Adrenal gland (tissue), 5 donors: ENCODE measurements at regions not wholly inside any gene's neighbourhood (a gene's known extent, or its start where the extent isn't known, plus 50 kb on each side); places are given as distances from the start of the nearest gene placed in this dataset.

Experiments used
- CTCF ChIP-seq, 6 experiments: fragments of 450-650 bp in 4 of 6; fragments of 200-600 bp in 2 of 6; sonication (generic) in 1 of 6; IDR thresholded peaks; 1 replicate in 5 of 6; 2 replicates in 1 of 6; pipeline versions ENCODE4 v1.5.1 to v1.8.0; 2016 to 2021; ENCODE audit warnings: antibody characterized with exemption in 6 of 6, mild to moderate bottlenecking in 2 of 6, moderate library complexity in 1 of 6
- POLR2A ChIP-seq, 2 donors: fragments of 450-650 bp; IDR thresholded peaks; one replicate each; pipeline ENCODE4 v1.6.1; 2017; ENCODE audit warnings: antibody characterized with exemption in 2 of 2, mild to moderate bottlenecking in 2 of 2, moderate library complexity in 1 of 2
- donor health status: DM: no; HTN: no; CAD: no.

GRCh38 chr1:18547460-18547859 lies 66.7 kb downstream of the KLHDC7A start:
- TF ChIP-seq POLR2A (IDR thresholded peaks at IDR 0.05) = no peak
- TF ChIP-seq CTCF (IDR thresholded peaks at IDR 0.05) = no peak
